ENCODE measurements at regions not wholly inside any gene's neighbourhood (a gene's known extent, or its start where the extent isn't known, plus 50 kb on each side); places are given as distances from the start of the nearest gene placed in this dataset.

GRCh38 chr18:38077229-38077628 lies 511.6 kb upstream of the CELF4 start (continued):
- TF ChIP-seq MAX (IDR thresholded peaks at IDR 0.05): no peak

- H3K4me1 ChIP-seq (ENCODE audit: control insufficient read depth in 4 of 4, insufficient read depth in 4 of 4, low read length in 3 of 4): no peaks in the 10 kb centered on the region
- H3K27ac ChIP-seq (ENCODE audit: low read depth in 1 of 2, low read length in 2 of 2): no peak overlapping the region
- H3K27me3 ChIP-seq (ENCODE audit: control insufficient read depth in 4 of 4, insufficient read depth in 4 of 4, low read length in 3 of 4): peaks cover 0 to 2% (median 0%) of the 10 kb centered on the region in 4 donors
- 76% methylated on average over 5 of the region's 5 CpGs for WGBS
- no peak for TF ChIP-seq ATF3 (IDR thresholded peaks at IDR 0.05)
- TF ChIP-seq ZBTB33 (IDR thresholded peaks at IDR 0.05): no peak
- no peak for TF ChIP-seq RAD21 (IDR thresholded peaks at IDR 0.05)
- TF ChIP-seq YY1 (IDR thresholded peaks at IDR 0.05): no peak
- no peak for TF ChIP-seq FOXA1 (IDR thresholded peaks at IDR 0.05)
- TF ChIP-seq GABPA (IDR thresholded peaks at IDR 0.05 in 1 of 2, conservative IDR thresholded peaks at IDR 0.05 in 1 of 2): no peak
- TF ChIP-seq JUND (IDR thresholded peaks at IDR 0.05): no peak
- TF ChIP-seq EGR1 (IDR thresholded peaks at IDR 0.05; ENCODE audit: low read depth in 2 of 2): no peak
- TF ChIP-seq TAF1 (conservative IDR thresholded peaks at IDR 0.05): no peak
- no peak for TF ChIP-seq CTCF (IDR thresholded peaks at IDR 0.05; ENCODE audit: low read depth, low read length, missing input control)
- no peak overlapping the region for H3K9ac ChIP-seq (ENCODE audit: low read depth in 1 of 2, low read length in 2 of 2)
- no peaks in the 10 kb centered on the region for H3K36me3 ChIP-seq (ENCODE audit: control insufficient read depth in 4 of 4, insufficient read depth in 3 of 4, low read depth in 1 of 4, low read length in 3 of 4)
- no peak for DNase-seq (ENCODE audit: low spot score)
- H3K4me3 ChIP-seq (ENCODE audit: low read depth in 1 of 3, low read length in 3 of 3): no peak overlapping the region
- H3K9me3 ChIP-seq (ENCODE audit: control insufficient read depth in 4 of 4, low read length in 3 of 4): peaks cover 0 to 4% (median 0%) of the 10 kb centered on the region in 4 donors
Measured at GRCh38 chr18:38076346-38077070, 510.9 kb upstream of the CELF4 start.

GRCh38 chr18:38074298-38074876 lies 508.8 kb upstream of the CELF4 start:
- Histone ChIP-seq H3K4me3 (ENCODE audit: low read depth in 1 of 3, low read length in 3 of 3) (no peak overlapping the region), H3K36me3 (ENCODE audit: control insufficient read depth in 4 of 4, insufficient read depth in 3 of 4, low read depth in 1 of 4, low read length in 3 of 4) (no peaks in the 10 kb centered on the region), H3K9ac (ENCODE audit: low read depth in 1 of 2, low read length in 2 of 2) (no peak overlapping the region), H3K9me3 (ENCODE audit: control insufficient read depth in 4 of 4, low read length in 3 of 4) (peaks cover 0 to 4% (median 0%) of the 10 kb centered on the region in 4 donors), H3K27ac (ENCODE audit: low read depth in 1 of 2, low read length in 2 of 2) (no peak overlapping the region), H3K27me3 (ENCODE audit: control insufficient read depth in 4 of 4, insufficient read depth in 4 of 4, low read length in 3 of 4) (peaks cover 0 to 2% (median 0%) of the 10 kb centered on the region in 4 donors), H3K4me1 (ENCODE audit: control insufficient read depth in 4 of 4, insufficient read depth in 4 of 4, low read length in 3 of 4) (no peaks in the 10 kb centered on the region)
- no peak for DNase-seq (ENCODE audit: low spot score)
- WGBS: 55% methylated on average over 3 of the region's 3 CpGs
- TF ChIP-seq JUND (IDR thresholded peaks at IDR 0.05) (no peak), GABPA (IDR thresholded peaks at IDR 0.05 in 1 of 2, conservative IDR thresholded peaks at IDR 0.05 in 1 of 2) (no peak), TAF1 (conservative IDR thresholded peaks at IDR 0.05) (no peak), YY1 (IDR thresholded peaks at IDR 0.05) (no peak), EGR1 (IDR thresholded peaks at IDR 0.05; ENCODE audit: low read depth in 2 of 2) (no peak), CTCF (IDR thresholded peaks at IDR 0.05; ENCODE audit: low read depth, low read length, missing input control) (no peak), SP1 (IDR thresholded peaks at IDR 0.05) (no peak), FOXA1 (IDR thresholded peaks at IDR 0.05) (no peak), FOXA2 (IDR thresholded peaks at IDR 0.05) (no peak)

Data from liver (tissue), 8 donors.